ENCODE measurements at regions not wholly inside any gene's neighbourhood (a gene's known extent, or its start where the extent isn't known, plus 50 kb on each side); places are given as distances from the start of the nearest gene placed in this dataset.

GRCh38 chr18:43888598-43888997 lies 611.3 kb upstream of the SYT4 start:
- Mint-ChIP-seq H3K27ac (ENCODE audit: unreplicated experiment) (no peak overlapping the region), H3K36me3 (ENCODE audit: low read depth, unreplicated experiment) (no peaks in the 10 kb centered on the region), H3K4me1 (ENCODE audit: low read depth, unreplicated experiment) (peaks cover 3% of the 10 kb centered on the region), H3K4me3 (ENCODE audit: unreplicated experiment) (no peak overlapping the region), H3K27me3 (ENCODE audit: low read depth, unreplicated experiment) (no peaks in the 10 kb centered on the region), H3K9me3 (ENCODE audit: unreplicated experiment) (no peaks in the 10 kb centered on the region)
- no peak overlapping the region for H3K27ac ChIP-seq (ENCODE audit: low read depth, low read length)
- DNase-seq (ENCODE audit: low read depth) (peak; percentile 16), FAIRE-seq (no peak)
- no peaks in the 10 kb centered on the region for H3K36me3 ChIP-seq (ENCODE audit: insufficient read depth, low read length)
- peaks cover 9% of the 10 kb centered on the region for H3K4me1 ChIP-seq (ENCODE audit: insufficient read depth, low read length)
- H3K4me3 ChIP-seq (ENCODE audit: insufficient read depth, low read depth, low read length): no peak overlapping the region
- H2AFZ ChIP-seq (ENCODE audit: low read depth, low read length): no peak overlapping the region
- no peaks in the 10 kb centered on the region for H3K27me3 ChIP-seq (ENCODE audit: insufficient read depth, low read length)
- no peaks in the 10 kb centered on the region for H3K79me2 ChIP-seq (ENCODE audit: insufficient read depth, low read length)
- H3K9ac ChIP-seq (ENCODE audit: low read length): no peak overlapping the region
- no peaks in the 10 kb centered on the region for H3K9me3 ChIP-seq (ENCODE audit: insufficient read depth, low read depth, low read length)
- no peak overlapping the region for H3K4me2 ChIP-seq (ENCODE audit: low read length)
- no peaks in the 10 kb centered on the region for H4K20me1 ChIP-seq (ENCODE audit: insufficient read depth, low read length)
- TF ChIP-seq CTCF (IDR thresholded peaks at IDR 0.05; ENCODE audit: insufficient read depth, low read depth, low read length): no peak
- TF ChIP-seq EZH2 (IDR thresholded peaks at IDR 0.05; ENCODE audit: insufficient read depth, low read length): no peak

- no peaks in the 10 kb centered on the region for H3K27me3 ChIP-seq (ENCODE audit: insufficient read depth, low read length)
- peaks cover 13% of the 10 kb centered on the region for H3K4me1 ChIP-seq (ENCODE audit: insufficient read depth, low read length)
- no peaks in the 10 kb centered on the region for H4K20me1 ChIP-seq (ENCODE audit: insufficient read depth, low read length)
- no peak overlapping the region for H3K4me3 Mint-ChIP-seq (ENCODE audit: unreplicated experiment)
- H3K27ac Mint-ChIP-seq (ENCODE audit: unreplicated experiment): no peak overlapping the region
- no peaks in the 10 kb centered on the region for H3K36me3 Mint-ChIP-seq (ENCODE audit: low read depth, unreplicated experiment)
- H3K9me3 Mint-ChIP-seq (ENCODE audit: unreplicated experiment): no peaks in the 10 kb centered on the region
- peaks cover 3% of the 10 kb centered on the region for H3K4me1 Mint-ChIP-seq (ENCODE audit: low read depth, unreplicated experiment)
- no peak overlapping the region for H3K9ac ChIP-seq (ENCODE audit: low read length)
- no peak overlapping the region for H3K4me3 ChIP-seq (ENCODE audit: insufficient read depth, low read depth, low read length)
- peak overlapping the region; percentile 14 for H3K27ac ChIP-seq (ENCODE audit: low read depth, low read length)
- FAIRE-seq (peak; percentile 95), DNase-seq (ENCODE audit: low read depth) (peak; percentile 99)
- TF ChIP-seq EZH2 (IDR thresholded peaks at IDR 0.05; ENCODE audit: insufficient read depth, low read length) (no peak), CTCF (IDR thresholded peaks at IDR 0.05; ENCODE audit: insufficient read depth, low read depth, low read length) (no peak)
- no peaks in the 10 kb centered on the region for H3K27me3 Mint-ChIP-seq (ENCODE audit: low read depth, unreplicated experiment)
- no peaks in the 10 kb centered on the region for H3K9me3 ChIP-seq (ENCODE audit: insufficient read depth, low read depth, low read length)
- no peak overlapping the region for H2AFZ ChIP-seq (ENCODE audit: low read depth, low read length)
- peak overlapping the region; percentile 3 for H3K4me2 ChIP-seq (ENCODE audit: low read length)
- H3K79me2 ChIP-seq (ENCODE audit: insufficient read depth, low read length): no peaks in the 10 kb centered on the region
- no peaks in the 10 kb centered on the region for H3K36me3 ChIP-seq (ENCODE audit: insufficient read depth, low read length)
Measured at GRCh38 chr18:43893001-43893637, 615.8 kb upstream of the SYT4 start.

- no peak overlapping the region for H3K27ac Mint-ChIP-seq (ENCODE audit: unreplicated experiment)
- FAIRE-seq (no peak), DNase-seq (ENCODE audit: low read depth) (peak; percentile 20)
- no peaks in the 10 kb centered on the region for H3K79me2 ChIP-seq (ENCODE audit: insufficient read depth, low read length)
- H3K4me3 Mint-ChIP-seq (ENCODE audit: unreplicated experiment): no peak overlapping the region
- no peak overlapping the region for H2AFZ ChIP-seq (ENCODE audit: low read depth, low read length)
- H3K4me1 ChIP-seq (ENCODE audit: insufficient read depth, low read length): no peaks in the 10 kb centered on the region
- H3K27me3 ChIP-seq (ENCODE audit: insufficient read depth, low read length): no peaks in the 10 kb centered on the region
- H3K27me3 Mint-ChIP-seq (ENCODE audit: low read depth, unreplicated experiment): no peaks in the 10 kb centered on the region
- no peak overlapping the region for H3K4me3 ChIP-seq (ENCODE audit: insufficient read depth, low read depth, low read length)
- H3K9me3 Mint-ChIP-seq (ENCODE audit: unreplicated experiment): peaks cover 2% of the 10 kb centered on the region
- H3K27ac ChIP-seq (ENCODE audit: low read depth, low read length): no peak overlapping the region
- H3K9ac ChIP-seq (ENCODE audit: low read length): no peak overlapping the region
- no peaks in the 10 kb centered on the region for H4K20me1 ChIP-seq (ENCODE audit: insufficient read depth, low read length)
- H3K36me3 ChIP-seq (ENCODE audit: insufficient read depth, low read length): no peaks in the 10 kb centered on the region
- no peaks in the 10 kb centered on the region for H3K4me1 Mint-ChIP-seq (ENCODE audit: low read depth, unreplicated experiment)
- H3K4me2 ChIP-seq (ENCODE audit: low read length): no peak overlapping the region
- no peak for TF ChIP-seq EZH2 (IDR thresholded peaks at IDR 0.05; ENCODE audit: insufficient read depth, low read length)
- TF ChIP-seq CTCF (IDR thresholded peaks at IDR 0.05; ENCODE audit: insufficient read depth, low read depth, low read length): no peak
- no peaks in the 10 kb centered on the region for H3K9me3 ChIP-seq (ENCODE audit: insufficient read depth, low read depth, low read length)
- no peaks in the 10 kb centered on the region for H3K36me3 Mint-ChIP-seq (ENCODE audit: low read depth, unreplicated experiment)
Measured at GRCh38 chr18:43904209-43904837, 627.0 kb upstream of the SYT4 start.
